GM12892 (cell line): ENCODE measurements at regions not wholly inside any gene's neighbourhood (a gene's known extent, or its start where the extent isn't known, plus 50 kb on each side); places are given as distances from the start of the nearest gene placed in this dataset.

Source experiments
- POLR2A ChIP-seq: IDR thresholded peaks from 2 replicates; pipeline ENCODE4 v1.6.1; 2011; ENCODE audit warnings: low read depth, low read length, control low read depth
- POLR2AphosphoS5 ChIP-seq: IDR thresholded peaks from 2 replicates; pipeline ENCODE4 v1.6.1; 2011; ENCODE audit warnings: low read depth, low read length, control low read depth

GRCh38 chr20:19017104-19017690 lies 195.2 kb upstream of the SLC24A3 start:
- TF ChIP-seq POLR2A (no peak), POLR2AphosphoS5 (no peak)
